ENCODE measurements at regions not wholly inside any gene's neighbourhood (a gene's known extent, or its start where the extent isn't known, plus 50 kb on each side); places are given as distances from the start of the nearest gene placed in this dataset.

GRCh38 chr2:62347563-62348270 is 151.8 kb downstream of the B3GNT2 start:
- Histone ChIP-seq H3K36me3 (ENCODE audit: control insufficient read depth, insufficient read depth, low read length) (no peaks in the 10 kb centered on the region), H3K4me3 (ENCODE audit: low read depth, low read length) (no peak overlapping the region), H3K4me1 (ENCODE audit: control insufficient read depth, insufficient read depth, low read length) (peaks cover 7% of the 10 kb centered on the region; the same call in 1 of the 2 replicates), H3K27me3 (ENCODE audit: control insufficient read depth, insufficient read depth, low read length) (no peaks in the 10 kb centered on the region), H3K9me3 (ENCODE audit: control insufficient read depth, insufficient read depth, low read depth, low read length) (peaks cover 10% of the 10 kb centered on the region; the same call in 1 of the 2 replicates), H3K27ac (ENCODE audit: low read depth, low read length) (no peak overlapping the region), H3K9ac (ENCODE audit: low read length) (no peak overlapping the region)

DNA sequence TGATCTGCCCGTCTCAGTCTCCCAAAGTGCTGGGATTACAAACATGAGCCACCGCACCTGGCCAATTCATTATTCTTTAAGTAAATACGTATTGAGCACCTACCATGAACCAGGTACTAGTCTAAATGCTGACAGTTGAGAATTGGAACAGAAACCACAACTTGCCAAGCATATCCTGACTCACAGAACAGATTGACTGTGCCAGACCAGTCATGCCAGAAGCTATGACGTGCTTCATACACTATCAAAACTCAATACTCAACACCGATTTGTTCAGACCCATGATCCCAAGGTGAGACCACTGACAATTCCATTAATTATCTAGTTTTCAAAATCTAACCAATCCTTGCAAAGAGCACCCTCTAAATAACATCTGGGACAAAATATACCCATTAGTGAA is 148.6 kb downstream of the B3GNT2 start:
- Histone ChIP-seq H3K27ac (ENCODE audit: low read depth, low read length) (no peak overlapping the region), H3K4me3 (ENCODE audit: low read depth, low read length) (no peak overlapping the region), H3K9ac (ENCODE audit: low read length) (no peak overlapping the region), H3K27me3 (ENCODE audit: control insufficient read depth, insufficient read depth, low read length) (no peaks in the 10 kb centered on the region), H3K4me1 (ENCODE audit: control insufficient read depth, insufficient read depth, low read length) (peaks cover 20% of the 10 kb centered on the region), H3K9me3 (ENCODE audit: control insufficient read depth, insufficient read depth, low read depth, low read length) (no peaks in the 10 kb centered on the region), H3K36me3 (ENCODE audit: control insufficient read depth, insufficient read depth, low read length) (no peaks in the 10 kb centered on the region)

GRCh38 chr2:62343636-62344337 is 147.9 kb downstream of the B3GNT2 start:
- Histone ChIP-seq H3K27ac (ENCODE audit: low read depth, low read length) (no peak overlapping the region), H3K4me3 (ENCODE audit: low read depth, low read length) (no peak overlapping the region), H3K9ac (ENCODE audit: low read length) (no peak overlapping the region), H3K4me1 (ENCODE audit: control insufficient read depth, insufficient read depth, low read length) (peaks cover 20% of the 10 kb centered on the region), H3K36me3 (ENCODE audit: control insufficient read depth, insufficient read depth, low read length) (no peaks in the 10 kb centered on the region), H3K27me3 (ENCODE audit: control insufficient read depth, insufficient read depth, low read length) (no peaks in the 10 kb centered on the region), H3K9me3 (ENCODE audit: control insufficient read depth, insufficient read depth, low read depth, low read length) (no peaks in the 10 kb centered on the region)

DNA sequence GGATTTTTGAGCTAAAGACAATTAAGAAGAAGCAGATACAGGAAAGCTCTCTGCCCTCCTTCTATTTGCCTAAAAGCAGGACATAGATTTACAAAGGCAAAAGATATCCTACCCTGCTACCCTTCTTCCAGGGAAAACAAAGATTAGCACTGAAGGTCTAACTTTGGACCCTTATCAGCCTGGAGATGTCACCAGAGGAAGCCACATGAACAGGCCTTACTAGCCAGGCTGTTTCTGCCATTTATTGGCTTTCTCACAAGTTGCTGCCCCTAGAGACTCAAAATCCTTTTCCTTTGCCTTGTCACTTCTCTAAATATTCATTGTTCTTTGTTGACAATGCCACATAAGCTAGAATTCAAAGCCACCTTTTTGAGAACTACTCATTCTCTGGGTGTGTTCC is 147.3 kb downstream of the B3GNT2 start:
- H3K4me3 ChIP-seq (ENCODE audit: low read depth, low read length) = no peak overlapping the region
- H3K27ac ChIP-seq (ENCODE audit: low read depth, low read length) = no peak overlapping the region
- H3K9ac ChIP-seq (ENCODE audit: low read length) = no peak overlapping the region
- H3K27me3 ChIP-seq (ENCODE audit: control insufficient read depth, insufficient read depth, low read length) = no peaks in the 10 kb centered on the region
- peaks cover 20% of the 10 kb centered on the region for H3K4me1 ChIP-seq (ENCODE audit: control insufficient read depth, insufficient read depth, low read length)
- H3K36me3 ChIP-seq (ENCODE audit: control insufficient read depth, insufficient read depth, low read length) = no peaks in the 10 kb centered on the region
- no peaks in the 10 kb centered on the region for H3K9me3 ChIP-seq (ENCODE audit: control insufficient read depth, insufficient read depth, low read depth, low read length)

GRCh38 chr2:62340994-62341484 is 145.1 kb downstream of the B3GNT2 start:
- Histone ChIP-seq H3K36me3 (ENCODE audit: control insufficient read depth, insufficient read depth, low read length) (no peaks in the 10 kb centered on the region), H3K27me3 (ENCODE audit: control insufficient read depth, insufficient read depth, low read length) (no peaks in the 10 kb centered on the region), H3K4me3 (ENCODE audit: low read depth, low read length) (no peak overlapping the region), H3K4me1 (ENCODE audit: control insufficient read depth, insufficient read depth, low read length) (peaks cover 17% of the 10 kb centered on the region), H3K9ac (ENCODE audit: low read length) (no peak overlapping the region), H3K9me3 (ENCODE audit: control insufficient read depth, insufficient read depth, low read depth, low read length) (no peaks in the 10 kb centered on the region), H3K27ac (ENCODE audit: low read depth, low read length) (no peak overlapping the region)

DNA sequence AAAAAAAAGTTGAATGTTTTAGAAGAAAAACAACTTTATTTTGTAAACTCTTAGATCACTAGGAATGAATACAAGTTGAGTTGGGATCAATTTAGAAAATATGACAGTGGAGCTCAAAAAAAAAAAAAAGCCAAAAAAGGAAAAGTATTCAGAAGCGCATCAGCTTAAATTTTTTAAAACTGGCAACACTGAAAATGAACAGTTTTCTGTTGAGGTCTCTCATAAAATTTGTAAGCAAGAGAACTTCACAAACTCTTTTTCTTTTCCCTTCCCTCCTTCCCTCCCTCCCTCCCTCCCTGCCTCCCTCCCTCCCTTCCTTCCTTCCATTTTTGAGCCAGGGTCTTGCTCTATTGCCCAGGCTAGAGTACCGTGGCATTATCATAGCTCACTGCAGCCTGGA is 143.9 kb downstream of the B3GNT2 start:
- Histone ChIP-seq H3K27me3 (ENCODE audit: control insufficient read depth, insufficient read depth, low read length) (no peaks in the 10 kb centered on the region), H3K4me3 (ENCODE audit: low read depth, low read length) (no peak overlapping the region)

DNA sequence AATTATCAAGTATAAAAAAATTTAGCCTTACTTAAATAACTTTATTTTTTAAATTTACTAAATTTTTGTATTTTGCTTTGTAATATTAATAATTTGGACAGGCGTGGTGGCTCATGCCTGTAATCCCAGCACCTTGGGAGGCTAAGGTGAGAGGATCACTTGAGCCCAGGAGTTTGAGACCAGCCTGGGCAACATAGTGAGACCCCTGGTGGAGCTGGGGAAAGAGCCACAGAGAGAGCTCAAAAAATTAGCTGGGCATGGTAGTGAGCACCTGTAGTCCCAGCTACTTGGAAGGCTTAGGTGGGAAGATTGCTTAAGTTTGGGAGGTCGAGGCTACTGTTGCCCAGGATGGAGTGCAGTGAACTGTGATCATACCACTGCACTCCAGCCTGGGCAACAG is 143.5 kb downstream of the B3GNT2 start:
- no peak overlapping the region for H3K4me3 ChIP-seq (ENCODE audit: low read depth, low read length)
- no peaks in the 10 kb centered on the region for H3K27me3 ChIP-seq (ENCODE audit: control insufficient read depth, insufficient read depth, low read length)
- H3K9me3 ChIP-seq (ENCODE audit: control insufficient read depth, insufficient read depth, low read depth, low read length) = no peaks in the 10 kb centered on the region
- H3K9ac ChIP-seq (ENCODE audit: low read length) = no peak overlapping the region
- no peak overlapping the region for H3K27ac ChIP-seq (ENCODE audit: low read depth, low read length)
- no peaks in the 10 kb centered on the region for H3K36me3 ChIP-seq (ENCODE audit: control insufficient read depth, insufficient read depth, low read length)
- peaks cover 23% of the 10 kb centered on the region for H3K4me1 ChIP-seq (ENCODE audit: control insufficient read depth, insufficient read depth, low read length)

More for the DNA sequence above, 143.9 kb downstream of the B3GNT2 start:
- Histone ChIP-seq H3K36me3 (ENCODE audit: control insufficient read depth, insufficient read depth, low read length) (no peaks in the 10 kb centered on the region), H3K27ac (ENCODE audit: low read depth, low read length) (no peak overlapping the region), H3K9me3 (ENCODE audit: control insufficient read depth, insufficient read depth, low read depth, low read length) (no peaks in the 10 kb centered on the region), H3K9ac (ENCODE audit: low read length) (no peak overlapping the region), H3K4me1 (ENCODE audit: control insufficient read depth, insufficient read depth, low read length) (peaks cover 18% of the 10 kb centered on the region)

DNA sequence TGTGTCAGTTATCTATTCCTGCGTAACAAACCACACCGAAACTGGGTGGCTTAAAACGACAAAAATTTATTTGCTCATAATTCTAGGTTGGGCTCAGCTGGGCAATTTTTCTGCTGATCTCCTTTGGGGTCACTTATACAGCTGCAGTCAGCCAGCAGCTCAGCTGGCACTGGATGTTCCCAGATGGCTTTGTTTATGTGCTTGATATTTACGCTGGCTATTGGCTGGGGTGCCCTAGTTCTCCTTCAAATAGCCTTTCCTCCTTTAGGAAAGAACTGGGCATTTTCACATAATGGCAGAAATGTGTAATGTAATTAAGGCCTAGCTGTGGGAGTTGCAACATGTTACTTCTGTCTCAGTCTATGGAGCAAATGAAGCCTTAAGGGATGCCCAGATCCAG is 142.2 kb downstream of the B3GNT2 start:
- no peak overlapping the region for H3K27ac ChIP-seq (ENCODE audit: low read depth, low read length)
- no peak overlapping the region for H3K9ac ChIP-seq (ENCODE audit: low read length)
- no peaks in the 10 kb centered on the region for H3K27me3 ChIP-seq (ENCODE audit: control insufficient read depth, insufficient read depth, low read length)

GRCh38 chr2:62337403-62337802 is 141.5 kb downstream of the B3GNT2 start:
- H3K27ac ChIP-seq (ENCODE audit: low read depth, low read length) = no peak overlapping the region
- H3K9ac ChIP-seq (ENCODE audit: low read length) = no peak overlapping the region
- H3K9me3 ChIP-seq (ENCODE audit: control insufficient read depth, insufficient read depth, low read depth, low read length) = no peaks in the 10 kb centered on the region
- no peaks in the 10 kb centered on the region for H3K36me3 ChIP-seq (ENCODE audit: control insufficient read depth, insufficient read depth, low read length)
- no peak overlapping the region for H3K4me3 ChIP-seq (ENCODE audit: low read depth, low read length)
- no peaks in the 10 kb centered on the region for H3K27me3 ChIP-seq (ENCODE audit: control insufficient read depth, insufficient read depth, low read length)
- H3K4me1 ChIP-seq (ENCODE audit: control insufficient read depth, insufficient read depth, low read length) = peaks cover 21% of the 10 kb centered on the region

More for the DNA sequence above, 142.2 kb downstream of the B3GNT2 start:
- no peaks in the 10 kb centered on the region for H3K9me3 ChIP-seq (ENCODE audit: control insufficient read depth, insufficient read depth, low read depth, low read length)
- no peaks in the 10 kb centered on the region for H3K36me3 ChIP-seq (ENCODE audit: control insufficient read depth, insufficient read depth, low read length)
- H3K4me3 ChIP-seq (ENCODE audit: low read depth, low read length) = no peak overlapping the region
- peaks cover 22% of the 10 kb centered on the region for H3K4me1 ChIP-seq (ENCODE audit: control insufficient read depth, insufficient read depth, low read length)

GRCh38 chr2:62335612-62336011 is 139.7 kb downstream of the B3GNT2 start:
- no peaks in the 10 kb centered on the region for H3K27me3 ChIP-seq (ENCODE audit: control insufficient read depth, insufficient read depth, low read length)
- H3K9ac ChIP-seq (ENCODE audit: low read length) = no peak overlapping the region
- no peak overlapping the region for H3K27ac ChIP-seq (ENCODE audit: low read depth, low read length)
- peaks cover 8% of the 10 kb centered on the region for H3K4me1 ChIP-seq (ENCODE audit: control insufficient read depth, insufficient read depth, low read length)
- H3K9me3 ChIP-seq (ENCODE audit: control insufficient read depth, insufficient read depth, low read depth, low read length) = no peaks in the 10 kb centered on the region
- no peaks in the 10 kb centered on the region for H3K36me3 ChIP-seq (ENCODE audit: control insufficient read depth, insufficient read depth, low read length)
- no peak overlapping the region for H3K4me3 ChIP-seq (ENCODE audit: low read depth, low read length)

GRCh38 chr2:62334440-62335058 is 138.6 kb downstream of the B3GNT2 start:
- H3K4me3 ChIP-seq (ENCODE audit: low read depth, low read length) = no peak overlapping the region
- H3K27ac ChIP-seq (ENCODE audit: low read depth, low read length) = no peak overlapping the region
- no peaks in the 10 kb centered on the region for H3K27me3 ChIP-seq (ENCODE audit: control insufficient read depth, insufficient read depth, low read length)
- peaks cover 13% of the 10 kb centered on the region for H3K4me1 ChIP-seq (ENCODE audit: control insufficient read depth, insufficient read depth, low read length)
- H3K9ac ChIP-seq (ENCODE audit: low read length) = no peak overlapping the region
- H3K9me3 ChIP-seq (ENCODE audit: control insufficient read depth, insufficient read depth, low read depth, low read length) = no peaks in the 10 kb centered on the region
- no peaks in the 10 kb centered on the region for H3K36me3 ChIP-seq (ENCODE audit: control insufficient read depth, insufficient read depth, low read length)

Data from HUES6 (cell line).